Loucy (cell line): ENCODE measurements at regions not wholly inside any gene's neighbourhood (a gene's known extent, or its start where the extent isn't known, plus 50 kb on each side); places are given as distances from the start of the nearest gene placed in this dataset.

Source experiments
- H2AFZ ChIP-seq: fragments of 200-600 bp; sonication (generic); 2 replicates; pipeline ENCODE4 v1.6.0; 2016; ENCODE audit warnings: antibody characterized with exemption, mild to moderate bottlenecking, low read length, moderate library complexity
- H3F3A ChIP-seq: fragments of 200-600 bp; 2 replicates; pipeline ENCODE4 v1.6.0; 2016; ENCODE audit warnings: antibody characterized with exemption, low read depth, mild to moderate bottlenecking
- H3K27me3 ChIP-seq: fragments of 200-600 bp; sonication (generic); 2 replicates; pipeline ENCODE4 v1.6.1; 2014; ENCODE audit warnings: low read length, mild to moderate bottlenecking; ENCODE audit not compliant: insufficient read depth, poor library complexity, severe bottlenecking
- H3K36me3 ChIP-seq: fragments of 200-600 bp; sonication (generic); 2 replicates; pipeline ENCODE4 v1.6.1; 2016; ENCODE audit warnings: low read length; ENCODE audit not compliant: insufficient read depth
- H3K4me1 ChIP-seq: fragments of 200-600 bp; sonication (generic); 2 replicates; pipeline ENCODE4 v1.5.1; 2014; ENCODE audit warnings: low read length, mild to moderate bottlenecking; ENCODE audit not compliant: insufficient read depth, poor library complexity, severe bottlenecking
- H3K4me2 ChIP-seq: fragments of 200-600 bp; sonication (generic); 2 replicates; pipeline ENCODE4 v1.6.0; 2014; ENCODE audit warnings: antibody characterized with exemption, low read length, low read depth, mild to moderate bottlenecking; ENCODE audit not compliant: poor library complexity, severe bottlenecking
- H3K4me3 ChIP-seq: fragments of 200-600 bp; sonication (generic); 2 replicates; pipeline ENCODE4 v1.5.1; 2014; ENCODE audit warnings: low read length, mild to moderate bottlenecking, mixed read lengths; ENCODE audit not compliant: poor library complexity, severe bottlenecking
- H3K79me2 ChIP-seq: fragments of 200-600 bp; sonication (generic); 2 replicates; pipeline ENCODE4 v1.6.1; 2014; ENCODE audit warnings: low read length; ENCODE audit not compliant: insufficient read depth
- H3K9ac ChIP-seq: fragments of 200-600 bp; sonication (generic); 2 replicates; pipeline ENCODE4 v1.6.0; 2014; ENCODE audit warnings: mild to moderate bottlenecking, low read depth, low read length, moderate library complexity; ENCODE audit not compliant: poor library complexity, severe bottlenecking
- H3K9me2 ChIP-seq: fragments of 200-600 bp; sonication (generic); replicated peaks from 2 replicates; pipeline ENCODE4 v1.6.1; 2016; ENCODE audit warnings: low read depth, low read length, mixed read lengths
- H3K9me3 ChIP-seq: fragments of 200-600 bp; sonication (generic); 2 replicates; pipeline ENCODE4 v1.6.1; 2014; ENCODE audit warnings: mild to moderate bottlenecking, antibody characterized with exemption, low read length, low read depth; ENCODE audit not compliant: insufficient read depth
- H4K20me1 ChIP-seq: fragments of 200-600 bp; sonication (generic); 2 replicates; pipeline ENCODE4 v1.6.0; 2014; ENCODE audit warnings: antibody characterized with exemption, low read length, mild to moderate bottlenecking; ENCODE audit not compliant: insufficient read depth, poor library complexity, severe bottlenecking
- CTCF ChIP-seq: fragments of 200-600 bp; sonication (generic); conservative IDR thresholded peaks from 2 replicates; pipeline ENCODE4 v1.5.1; 2014; ENCODE audit warnings: mild to moderate bottlenecking, antibody characterized with exemption, low read length
- EZH2phosphoT487 ChIP-seq: fragments of 200-600 bp; IDR thresholded peaks from 2 replicates; pipeline ENCODE4 v1.6.1; 2018; ENCODE audit warnings: antibody characterized with exemption, mild to moderate bottlenecking, moderate library complexity, borderline replicate concordance

GRCh38 chr15:29194866-29195265 lies 74.8 kb downstream of the NSMCE3 start:
- Histone ChIP-seq H2AFZ (no peak overlapping the region), H3K79me2 (no peaks in the 10 kb centered on the region), H3K4me2 (no peak overlapping the region), H3K9me2 (no peaks in the 10 kb centered on the region), H3K27me3 (no peaks in the 10 kb centered on the region), H3K36me3 (no peaks in the 10 kb centered on the region), H3K4me3 (no peak overlapping the region), H3F3A (no peaks in the 10 kb centered on the region), H3K9ac (no peak overlapping the region), H4K20me1 (no peaks in the 10 kb centered on the region), H3K4me1 (no peaks in the 10 kb centered on the region), H3K9me3 (no peaks in the 10 kb centered on the region)
- TF ChIP-seq EZH2phosphoT487 = no peak
- no peak for TF ChIP-seq CTCF

- Histone ChIP-seq H3K36me3 (no peaks in the 10 kb centered on the region), H3K9ac (no peak overlapping the region), H3K4me3 (peak overlapping the region; percentile 15), H4K20me1 (no peaks in the 10 kb centered on the region), H3K4me2 (peak overlapping the region; percentile 47), H3F3A (no peaks in the 10 kb centered on the region), H3K79me2 (no peaks in the 10 kb centered on the region), H3K9me3 (no peaks in the 10 kb centered on the region), H2AFZ (no peak overlapping the region), H3K27me3 (no peaks in the 10 kb centered on the region), H3K4me1 (peaks cover 13% of the 10 kb centered on the region), H3K9me2 (no peaks in the 10 kb centered on the region)
- no peak for TF ChIP-seq CTCF
- TF ChIP-seq EZH2phosphoT487 = no peak
Measured at GRCh38 chr15:29183071-29183831, 86.4 kb downstream of the NSMCE3 start.

- Histone ChIP-seq H3K9ac (no peak overlapping the region), H4K20me1 (no peaks in the 10 kb centered on the region), H3K79me2 (no peaks in the 10 kb centered on the region), H3K9me2 (no peaks in the 10 kb centered on the region), H3K4me3 (peak overlapping the region; percentile 15), H2AFZ (no peak overlapping the region), H3K4me1 (peaks cover 13% of the 10 kb centered on the region), H3K27me3 (no peaks in the 10 kb centered on the region), H3K9me3 (no peaks in the 10 kb centered on the region), H3K36me3 (no peaks in the 10 kb centered on the region), H3F3A (no peaks in the 10 kb centered on the region), H3K4me2 (peak overlapping the region; percentile 47)
- TF ChIP-seq CTCF (no peak), EZH2phosphoT487 (no peak)
Measured at GRCh38 chr15:29182590-29182989, 87.0 kb downstream of the NSMCE3 start.
